OCI-LY7 (cell line): ENCODE measurements at regions not wholly inside any gene's neighbourhood (a gene's known extent, or its start where the extent isn't known, plus 50 kb on each side); places are given as distances from the start of the nearest gene placed in this dataset.

Source experiments
- CTCF ChIP-seq: fragments of 200-600 bp; sonication (generic); conservative IDR thresholded peaks from 2 replicates; pipeline ENCODE4 v1.5.1; 2014; ENCODE audit warnings: mild to moderate bottlenecking, antibody characterized with exemption, low read length, moderate library complexity, mixed read lengths
- EZH2phosphoT487 ChIP-seq: fragments of 200-600 bp; sonication (generic); IDR thresholded peaks from 2 replicates; pipeline ENCODE4 v1.6.1; 2018; ENCODE audit warnings: low read depth, borderline replicate concordance, mild to moderate bottlenecking, mixed run types, antibody characterized with exemption, low read length, moderate library complexity, mixed read lengths

- TF ChIP-seq CTCF (no peak), EZH2phosphoT487 (no peak)
These were observed 168.5 kb downstream of the CBLN2 start for GRCh38 chr18:72375618-72376017.
